ENCODE measurements at regions not wholly inside any gene's neighbourhood (a gene's known extent, or its start where the extent isn't known, plus 50 kb on each side); places are given as distances from the start of the nearest gene placed in this dataset.

GRCh38 chr5:36766981-36767380, 109.6 kb upstream of the NIPBL start:
- ChIA-PET CTCF (ENCODE audit: partially characterized antibody) (interaction anchor here (1.1 to 1.3 kb wide), 2 partner anchors 10 to 40 kb away, joined by 3 read pairs; no protein-coding TSS in a partner anchor), POLR2A (ENCODE audit: partially characterized antibody) (no interaction called here)
- H3K27me3 Mint-ChIP-seq, result peaks cover 5 to 17% of the 10 kb centered on the region in 2 donors
- H3K4me3 Mint-ChIP-seq, result no peak overlapping the region
- H3K9me3 Mint-ChIP-seq, result peaks cover 0 to 13% (median 5%) of the 10 kb centered on the region in 8 donors
- Histone ChIP-seq H3K27ac (ENCODE audit: low read depth, low read length) (no peak overlapping the region), H3K9me3 (ENCODE audit: control insufficient read depth in 1 of 2, low read length in 2 of 2) (no peaks in the 10 kb centered on the region), H3K4me3 (ENCODE audit: low read length in 2 of 2) (no peak overlapping the region), H3K27me3 (ENCODE audit: insufficient read depth, low read length) (no peaks in the 10 kb centered on the region), H3K36me3 (ENCODE audit: insufficient read depth, low read length) (no peaks in the 10 kb centered on the region), H3K4me1 (ENCODE audit: insufficient read depth, low read length) (no peaks in the 10 kb centered on the region)
- no peak overlapping the region for H3K27ac Mint-ChIP-seq
- H3K36me3 Mint-ChIP-seq, result no peaks in the 10 kb centered on the region
- no peaks in the 10 kb centered on the region for H3K4me1 Mint-ChIP-seq
- intact Hi-C loops (cut with micrococcal nuclease), result no loop called here
- DNase-seq, result no peak

DNA sequence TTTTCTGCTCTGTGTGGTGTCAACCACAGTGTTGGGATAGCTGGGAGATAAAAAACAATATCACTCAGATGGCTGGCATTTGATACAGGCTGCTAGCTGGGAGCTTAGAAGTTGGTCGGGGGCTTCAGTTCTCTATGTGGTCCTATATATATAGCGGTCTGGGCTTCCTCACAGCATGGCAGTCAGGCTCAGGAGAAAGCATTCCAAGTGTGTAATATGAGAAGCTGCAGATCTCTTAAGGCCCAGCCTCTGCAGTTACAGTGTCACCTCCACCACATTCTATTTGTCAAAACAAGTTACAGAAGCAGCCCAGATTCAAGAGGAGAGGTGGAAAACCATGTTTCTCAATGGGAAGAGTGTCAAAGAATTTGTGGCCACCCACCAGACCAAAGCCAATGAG, 108.1 kb upstream of the NIPBL start:
- intact Hi-C loops (cut with micrococcal nuclease), result no loop called here
- no peaks in the 10 kb centered on the region for H3K9me3 ChIP-seq (ENCODE audit: control insufficient read depth in 1 of 2, low read length in 2 of 2)
- H3K9me3 Mint-ChIP-seq, result peaks cover 0 to 13% (median 5%) of the 10 kb centered on the region in 8 donors
- no peaks in the 10 kb centered on the region for H3K27me3 ChIP-seq (ENCODE audit: insufficient read depth, low read length)
- H3K36me3 Mint-ChIP-seq, result no peaks in the 10 kb centered on the region
- no peak overlapping the region for H3K4me3 Mint-ChIP-seq
- no peak overlapping the region for H3K27ac Mint-ChIP-seq
- H3K36me3 ChIP-seq (ENCODE audit: insufficient read depth, low read length), result no peaks in the 10 kb centered on the region
- no peaks in the 10 kb centered on the region for H3K4me1 ChIP-seq (ENCODE audit: insufficient read depth, low read length)
- DNase-seq, result no peak
- H3K4me1 Mint-ChIP-seq, result no peaks in the 10 kb centered on the region
- H3K27me3 Mint-ChIP-seq, result peaks cover 8 to 17% of the 10 kb centered on the region in 2 donors
- no peak overlapping the region for H3K4me3 ChIP-seq (ENCODE audit: low read length in 2 of 2)
- ChIA-PET CTCF (ENCODE audit: partially characterized antibody) (interaction anchor here (0.9 kb wide), 1 partner anchor 9 kb away, joined by 3 read pairs; no protein-coding TSS in a partner anchor), POLR2A (ENCODE audit: partially characterized antibody) (no interaction called here)
- no peak overlapping the region for H3K27ac ChIP-seq (ENCODE audit: low read depth, low read length)

DNA sequence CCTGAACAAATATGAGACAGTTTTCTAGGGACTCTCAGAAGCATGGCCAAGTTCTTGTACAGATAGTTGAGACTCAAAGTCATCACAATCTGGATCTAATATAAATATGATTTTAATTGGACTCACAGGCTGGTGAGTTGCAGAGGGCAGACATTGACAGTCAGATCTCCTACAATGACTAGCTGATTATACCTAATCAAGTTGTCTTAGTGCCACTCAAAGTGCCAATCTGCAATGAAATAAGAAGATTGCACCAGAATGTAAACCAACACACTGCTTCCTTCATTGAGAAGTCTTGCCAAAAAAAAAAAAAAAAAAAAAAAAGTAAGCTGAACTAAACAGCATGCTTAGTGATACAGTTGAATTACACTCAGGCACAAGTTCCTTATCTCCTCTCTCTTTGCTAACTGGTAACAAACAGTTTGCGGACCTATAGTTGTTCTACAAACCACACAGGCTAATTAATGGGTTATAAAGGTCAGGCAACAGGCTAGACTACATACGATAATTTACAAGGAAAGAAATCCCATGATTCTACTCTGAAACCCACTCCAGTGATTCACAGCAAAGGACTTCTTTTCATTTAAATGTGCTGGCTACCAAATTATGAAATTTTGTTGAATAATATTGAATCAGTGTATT, 107.3 kb upstream of the NIPBL start:
- Histone ChIP-seq H3K9me3 (ENCODE audit: control insufficient read depth in 1 of 2, low read length in 2 of 2) (no peaks in the 10 kb centered on the region), H3K4me3 (ENCODE audit: low read length in 2 of 2) (no peak overlapping the region), H3K27ac (ENCODE audit: low read depth, low read length) (no peak overlapping the region), H3K36me3 (ENCODE audit: insufficient read depth, low read length) (no peaks in the 10 kb centered on the region), H3K4me1 (ENCODE audit: insufficient read depth, low read length) (no peaks in the 10 kb centered on the region), H3K27me3 (ENCODE audit: insufficient read depth, low read length) (no peaks in the 10 kb centered on the region)
- H3K9me3 Mint-ChIP-seq, result peaks cover 0 to 13% (median 5%) of the 10 kb centered on the region in 8 donors
- DNase-seq, result no peak
- no peaks in the 10 kb centered on the region for H3K4me1 Mint-ChIP-seq
- no peak overlapping the region for H3K27ac Mint-ChIP-seq
- H3K36me3 Mint-ChIP-seq, result no peaks in the 10 kb centered on the region
- POLR2A ChIA-PET (ENCODE audit: partially characterized antibody), result no interaction called here
- intact Hi-C loops (cut with micrococcal nuclease), result no loop called here
- CTCF ChIA-PET (ENCODE audit: partially characterized antibody), result interaction anchor here (0.7 to 0.9 kb wide), 2 partner anchors 9 to 34 kb away, joined by 3 to 4 read pairs; no protein-coding TSS in a partner anchor
- peaks cover 11 to 17% of the 10 kb centered on the region in 2 donors for H3K27me3 Mint-ChIP-seq
- H3K4me3 Mint-ChIP-seq, result no peak overlapping the region

DNA sequence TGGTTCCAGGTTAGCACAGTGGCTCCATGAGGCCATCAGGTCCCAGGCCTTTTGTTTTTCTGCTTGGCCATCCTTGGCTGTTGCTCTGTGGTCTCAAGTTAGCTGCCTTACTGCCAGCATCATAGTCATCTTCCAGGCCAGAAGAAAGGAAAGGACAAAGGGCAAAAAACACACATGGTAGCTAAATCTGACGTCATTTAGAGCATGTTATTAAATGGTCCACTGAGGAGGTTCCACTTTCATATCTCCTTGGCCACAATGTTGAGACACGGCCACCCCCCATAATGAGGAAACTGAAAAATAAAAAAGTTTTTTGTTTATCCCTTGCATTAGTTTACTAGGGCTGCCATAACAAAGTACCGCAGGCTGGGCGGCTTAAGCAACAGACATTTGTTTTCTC, 106.4 kb upstream of the NIPBL start:
- Mint-ChIP-seq H3K4me1 (no peaks in the 10 kb centered on the region), H3K9me3 (peaks cover 0 to 13% (median 5%) of the 10 kb centered on the region in 8 donors), H3K36me3 (no peaks in the 10 kb centered on the region), H3K27me3 (peaks cover 11 to 17% of the 10 kb centered on the region in 2 donors), H3K27ac (no peak overlapping the region), H3K4me3 (no peak overlapping the region)
- intact Hi-C loops (cut with micrococcal nuclease), result no loop called here
- Histone ChIP-seq H3K9me3 (ENCODE audit: control insufficient read depth in 1 of 2, low read length in 2 of 2) (no peaks in the 10 kb centered on the region), H3K4me1 (ENCODE audit: insufficient read depth, low read length) (no peaks in the 10 kb centered on the region), H3K27me3 (ENCODE audit: insufficient read depth, low read length) (no peaks in the 10 kb centered on the region), H3K36me3 (ENCODE audit: insufficient read depth, low read length) (no peaks in the 10 kb centered on the region), H3K4me3 (ENCODE audit: low read length in 2 of 2) (no peak overlapping the region), H3K27ac (ENCODE audit: low read depth, low read length) (no peak overlapping the region)
- POLR2A ChIA-PET (ENCODE audit: partially characterized antibody), result no interaction called here
- CTCF ChIA-PET (ENCODE audit: partially characterized antibody), result no interaction called here
- DNase-seq, result no peak

DNA sequence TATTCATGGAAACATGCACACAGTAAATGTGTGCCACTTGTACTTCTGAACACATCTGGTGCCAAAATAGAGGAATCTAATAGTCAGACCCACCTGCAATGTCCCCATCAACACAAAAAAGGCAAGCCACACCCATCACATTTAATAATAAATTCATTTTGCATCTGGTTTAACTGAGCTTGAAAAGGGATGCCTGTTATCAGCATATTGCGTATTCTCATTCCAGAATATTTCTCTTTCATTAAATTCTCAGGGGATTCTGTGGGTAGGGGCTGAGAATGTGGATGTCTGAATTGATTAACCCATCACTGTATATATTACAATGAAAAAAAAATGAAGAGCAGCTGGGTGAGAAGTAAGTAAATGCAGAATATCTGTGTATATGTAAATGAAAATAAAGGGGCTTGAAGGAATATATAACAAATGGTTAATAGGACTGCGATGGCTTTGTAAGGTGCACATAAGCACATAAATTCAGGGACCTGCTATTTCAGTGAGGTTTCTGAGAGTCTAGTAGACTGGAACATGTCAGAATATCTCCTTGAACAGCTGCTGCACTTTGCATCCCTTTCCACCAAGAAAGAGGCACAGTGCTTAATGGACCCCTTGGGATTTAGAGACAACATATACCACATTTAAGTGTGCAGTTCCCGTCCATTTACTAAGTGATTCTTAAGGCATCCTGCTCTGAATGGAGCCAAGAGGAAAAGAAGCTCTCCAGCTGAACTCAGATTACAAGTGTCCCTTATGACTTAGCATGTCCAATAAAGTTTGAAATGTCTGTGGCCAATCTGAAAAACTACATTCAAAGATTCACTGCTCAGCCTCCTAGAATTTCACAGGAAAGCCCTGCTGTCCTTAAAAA, 104.1 kb upstream of the NIPBL start:
- Histone ChIP-seq H3K4me1 (ENCODE audit: insufficient read depth, low read length) (no peaks in the 10 kb centered on the region), H3K9me3 (ENCODE audit: control insufficient read depth in 1 of 2, low read length in 2 of 2) (no peaks in the 10 kb centered on the region), H3K36me3 (ENCODE audit: insufficient read depth, low read length) (no peaks in the 10 kb centered on the region), H3K27ac (ENCODE audit: low read depth, low read length) (no peak overlapping the region), H3K27me3 (ENCODE audit: insufficient read depth, low read length) (no peaks in the 10 kb centered on the region), H3K4me3 (ENCODE audit: low read length in 2 of 2) (no peak overlapping the region)
- no peak overlapping the region for H3K27ac Mint-ChIP-seq
- intact Hi-C loops (cut with micrococcal nuclease), result no loop called here
- ChIA-PET POLR2A (ENCODE audit: partially characterized antibody) (no interaction called here), CTCF (ENCODE audit: partially characterized antibody) (no interaction called here)
- no peak for DNase-seq
- H3K9me3 Mint-ChIP-seq, result peaks cover 0 to 7% (median under 1%) of the 10 kb centered on the region in 8 donors
- no peaks in the 10 kb centered on the region for H3K36me3 Mint-ChIP-seq
- H3K4me3 Mint-ChIP-seq, result no peak overlapping the region
- no peaks in the 10 kb centered on the region for H3K4me1 Mint-ChIP-seq
- H3K27me3 Mint-ChIP-seq, result peaks cover 6 to 12% of the 10 kb centered on the region in 2 donors

- Mint-ChIP-seq H3K4me3 (no peak overlapping the region), H3K4me1 (no peaks in the 10 kb centered on the region), H3K27me3 (peaks cover 5 to 15% of the 10 kb centered on the region in 2 donors), H3K9me3 (peaks cover 0 to 9% (median 2%) of the 10 kb centered on the region in 8 donors), H3K27ac (no peak overlapping the region), H3K36me3 (no peaks in the 10 kb centered on the region)
- intact Hi-C loops (cut with micrococcal nuclease), result no loop called here
- no peaks in the 10 kb centered on the region for H3K27me3 ChIP-seq (ENCODE audit: insufficient read depth, low read length)
- POLR2A ChIA-PET (ENCODE audit: partially characterized antibody), result no interaction called here
- H3K27ac ChIP-seq (ENCODE audit: low read depth, low read length), result no peak overlapping the region
- DNase-seq, result no peak
- H3K36me3 ChIP-seq (ENCODE audit: insufficient read depth, low read length), result no peaks in the 10 kb centered on the region
- H3K9me3 ChIP-seq (ENCODE audit: control insufficient read depth in 1 of 2, low read length in 2 of 2), result no peaks in the 10 kb centered on the region
- CTCF ChIA-PET (ENCODE audit: partially characterized antibody), result interaction anchor here (0.9 kb wide), 1 partner anchor 8 kb away, joined by 3 read pairs; no protein-coding TSS in a partner anchor
- H3K4me3 ChIP-seq (ENCODE audit: low read length in 2 of 2), result no peak overlapping the region
- no peaks in the 10 kb centered on the region for H3K4me1 ChIP-seq (ENCODE audit: insufficient read depth, low read length)
Measured at GRCh38 chr5:36777105-36777757, 99.3 kb upstream of the NIPBL start.

DNA sequence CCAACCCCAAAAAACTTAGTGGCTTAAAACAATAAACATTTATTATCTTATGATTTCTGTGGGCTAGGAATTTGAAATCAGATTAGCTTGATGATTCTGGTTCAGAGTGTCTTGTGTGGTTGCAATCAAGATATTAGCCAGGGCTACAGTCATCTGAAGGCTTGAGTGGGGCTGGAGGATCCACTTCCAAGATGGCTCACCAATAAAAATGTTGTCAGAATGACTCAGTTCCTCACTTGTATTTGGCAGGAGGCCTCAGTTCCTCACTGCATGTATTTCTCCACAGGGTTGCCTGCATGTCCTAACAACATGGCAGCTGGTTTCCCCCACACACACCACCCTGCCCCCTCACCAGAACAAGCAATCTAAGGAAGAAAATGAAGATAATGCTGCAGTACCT, 98.2 kb upstream of the NIPBL start:
- Mint-ChIP-seq H3K9me3 (peaks cover 0 to 9% (median 2%) of the 10 kb centered on the region in 8 donors), H3K27ac (no peak overlapping the region), H3K27me3 (peaks cover 5 to 13% of the 10 kb centered on the region in 2 donors), H3K4me1 (no peaks in the 10 kb centered on the region), H3K4me3 (no peak overlapping the region), H3K36me3 (no peaks in the 10 kb centered on the region)
- H3K4me3 ChIP-seq (ENCODE audit: low read length in 2 of 2), result no peak overlapping the region
- ChIA-PET POLR2A (ENCODE audit: partially characterized antibody) (no interaction called here), CTCF (ENCODE audit: partially characterized antibody) (interaction anchor here (0.9 to 1.0 kb wide), 2 partner anchors 9 to 38 kb away, joined by 3 read pairs; no protein-coding TSS in a partner anchor)
- DNase-seq, result no peak
- no peaks in the 10 kb centered on the region for H3K4me1 ChIP-seq (ENCODE audit: insufficient read depth, low read length)
- no peaks in the 10 kb centered on the region for H3K9me3 ChIP-seq (ENCODE audit: control insufficient read depth in 1 of 2, low read length in 2 of 2)
- H3K36me3 ChIP-seq (ENCODE audit: insufficient read depth, low read length), result no peaks in the 10 kb centered on the region
- H3K27ac ChIP-seq (ENCODE audit: low read depth, low read length), result no peak overlapping the region
- H3K27me3 ChIP-seq (ENCODE audit: insufficient read depth, low read length), result no peaks in the 10 kb centered on the region
- intact Hi-C loops (cut with micrococcal nuclease), result no loop called here

Measured in CD4-positive, alpha-beta memory T cell (primary cell).